Liver (tissue), 8 donors: ENCODE measurements at regions not wholly inside any gene's neighbourhood (a gene's known extent, or its start where the extent isn't known, plus 50 kb on each side); places are given as distances from the start of the nearest gene placed in this dataset.

ENCODE experiments used
- DNase-seq: peaks from one replicate; pipeline ENCODE4 v3.0.0-alpha.2; 2017; ENCODE audit warnings: low spot score
- H3K27ac ChIP-seq, 2 donors: one replicate each; pipeline ENCODE4 v1.7.0; 2013; ENCODE audit warnings: inconsistent platforms in 2 of 2, low read length in 2 of 2, control low read depth in 1 of 2, low read depth in 1 of 2, mild to moderate bottlenecking in 1 of 2
- H3K27me3 ChIP-seq, 4 donors: one replicate each; pipeline versions ENCODE4 v1.6.1 to v1.7.0; 2013; ENCODE audit warnings: low read length in 3 of 4, inconsistent platforms in 1 of 4, mild to moderate bottlenecking in 1 of 4, moderate library complexity in 1 of 4; ENCODE audit not compliant: control insufficient read depth in 4 of 4, insufficient read depth in 4 of 4
- H3K36me3 ChIP-seq, 4 donors: one replicate each; pipeline versions ENCODE4 v1.6.1 to v1.7.0; 2013; ENCODE audit warnings: low read length in 3 of 4, mild to moderate bottlenecking in 3 of 4, low read depth in 1 of 4, moderate library complexity in 1 of 4; ENCODE audit not compliant: control insufficient read depth in 4 of 4, insufficient read depth in 3 of 4
- H3K4me1 ChIP-seq, 4 donors: one replicate each; pipeline versions ENCODE4 v1.6.1 to v1.7.0; 2013; ENCODE audit warnings: low read length in 3 of 4, mild to moderate bottlenecking in 3 of 4, moderate library complexity in 1 of 4; ENCODE audit not compliant: control insufficient read depth in 4 of 4, insufficient read depth in 4 of 4
- H3K4me3 ChIP-seq, 3 donors: one replicate each; pipeline versions ENCODE4 v1.6.1 to v1.7.0; 2013; ENCODE audit warnings: low read length in 3 of 3, control low read depth in 1 of 3, low read depth in 1 of 3, mild to moderate bottlenecking in 1 of 3
- H3K9ac ChIP-seq, 2 donors: one replicate each; pipeline ENCODE4 v1.7.0; 2013; ENCODE audit warnings: low read length in 2 of 2, mild to moderate bottlenecking in 2 of 2, moderate library complexity in 2 of 2, control low read depth in 1 of 2, low read depth in 1 of 2
- H3K9me3 ChIP-seq, 4 donors: one replicate each; pipeline versions ENCODE4 v1.6.1 to v1.7.0; 2013; ENCODE audit warnings: low read length in 3 of 4; ENCODE audit not compliant: control insufficient read depth in 4 of 4
- ATF3 ChIP-seq: IDR thresholded peaks from 2 replicates; pipeline ENCODE4 v1.6.1; 2016; ENCODE audit warnings: antibody characterized with exemption
- CTCF ChIP-seq: fragments of 150-350 bp; IDR thresholded peaks from 2 replicates; pipeline ENCODE4 v1.5.1; 2017; ENCODE audit warnings: improper control_type of control experiment, low read depth, low read length; ENCODE audit not compliant: missing input control
- FOXA2 ChIP-seq: IDR thresholded peaks from 2 replicates; pipeline ENCODE4 v1.6.1; 2016; ENCODE audit warnings: antibody characterized with exemption
- GABPA ChIP-seq, 2 donors: IDR thresholded peaks in 1 of 2; conservative IDR thresholded peaks in 1 of 2; 2 replicates each; pipeline ENCODE4 v1.6.1; 2016; ENCODE audit warnings: antibody characterized with exemption in 2 of 2, mild to moderate bottlenecking in 1 of 2, moderate library complexity in 1 of 2
- HNF4A ChIP-seq, 2 donors: conservative IDR thresholded peaks; 2 replicates each; pipeline ENCODE4 v1.6.1; 2016; ENCODE audit warnings: antibody characterized with exemption in 2 of 2, mild to moderate bottlenecking in 2 of 2
- HNF4G ChIP-seq: IDR thresholded peaks from 2 replicates; pipeline ENCODE4 v1.6.1; 2016; ENCODE audit warnings: antibody characterized with exemption
- JUND ChIP-seq, 2 donors: IDR thresholded peaks; 2 replicates each; pipeline ENCODE4 v1.6.1; 2016; ENCODE audit warnings: antibody characterized with exemption in 2 of 2
- MAX ChIP-seq: IDR thresholded peaks from 2 replicates; pipeline ENCODE4 v1.6.1; 2016; ENCODE audit warnings: antibody characterized with exemption
- NR2F2 ChIP-seq: IDR thresholded peaks from 2 replicates; pipeline ENCODE4 v1.6.1; 2016; ENCODE audit warnings: antibody characterized with exemption
- RAD21 ChIP-seq, 2 donors: IDR thresholded peaks; 2 replicates each; pipeline ENCODE4 v1.6.1; 2016; ENCODE audit warnings: antibody characterized with exemption in 2 of 2, mild to moderate bottlenecking in 2 of 2
- REST ChIP-seq: IDR thresholded peaks from 2 replicates; pipeline ENCODE4 v1.6.1; 2016; ENCODE audit warnings: antibody characterized with exemption, mild to moderate bottlenecking
- RXRA ChIP-seq, 2 donors: IDR thresholded peaks; 2 replicates each; pipeline ENCODE4 v1.6.1; 2017 to 2018; ENCODE audit warnings: antibody characterized with exemption in 2 of 2, mild to moderate bottlenecking in 1 of 2
- SP1 ChIP-seq: IDR thresholded peaks from 2 replicates; pipeline ENCODE4 v1.6.1; 2018; ENCODE audit warnings: antibody characterized with exemption, mild to moderate bottlenecking
- YY1 ChIP-seq: IDR thresholded peaks from 2 replicates; pipeline ENCODE4 v1.6.1; 2016; ENCODE audit warnings: antibody characterized with exemption, mild to moderate bottlenecking
- WGBS: extraction: QIAGEN DNeasy Blood & Tissue Kit; methylation state at CpG from one replicate; pipeline ENCODE4 v1.1.7; 2013; 5-methylcytosine and 5-hydroxymethylcytosine counted together
- donor health status: healthy.
- donor health status: healthy.
- donor health status: healthy.
- donor health status: healthy.
- donor health status: healthy.

- Histone ChIP-seq H3K27me3 (no peaks in the 10 kb centered on the region), H3K27ac (no peak overlapping the region), H3K4me1 (no peaks in the 10 kb centered on the region), H3K4me3 (no peak overlapping the region), H3K9me3 (no peaks in the 10 kb centered on the region), H3K9ac (no peak overlapping the region), H3K36me3 (no peaks in the 10 kb centered on the region)
- DNase-seq, result no peak
- TF ChIP-seq CTCF, result no peak
- TF ChIP-seq MAX, result no peak
- no peak for TF ChIP-seq JUND (IDR thresholded peaks at IDR 0.05)
- TF ChIP-seq FOXA2, result no peak
- no peak for TF ChIP-seq GABPA (IDR thresholded peaks at IDR 0.05 in 1 of 2, conservative IDR thresholded peaks at IDR 0.05 in 1 of 2)
- TF ChIP-seq RXRA (IDR thresholded peaks at IDR 0.05), result no peak
- TF ChIP-seq RAD21 (IDR thresholded peaks at IDR 0.05), result no peak
- TF ChIP-seq REST, result no peak
- no peak for TF ChIP-seq YY1
- TF ChIP-seq HNF4A (conservative IDR thresholded peaks at IDR 0.05), result no peak
- whole genome bisulfite sequencing, result 83% methylated on average over 4 of the region's 4 CpGs
Measured at GRCh38 chr3:88574146-88574545, 424.4 kb downstream of the C3orf38 start.

- WGBS, result 64% methylated on average over 3 of the region's 3 CpGs
- H3K9ac ChIP-seq, result no peak overlapping the region
Measured at GRCh38 chr3:88584451-88584850, 434.7 kb downstream of the C3orf38 start.

GRCh38 chr3:88586121-88586640 is 436.4 kb downstream of the C3orf38 start:
- no peaks in the 10 kb centered on the region for H3K4me1 ChIP-seq
- no peak for DNase-seq
- H3K9ac ChIP-seq, result no peak overlapping the region
- no peak overlapping the region for H3K27ac ChIP-seq
- 76% methylated on average over 2 of the region's 2 CpGs for WGBS
- TF ChIP-seq SP1, result no peak
- TF ChIP-seq CTCF, result no peak
- TF ChIP-seq HNF4G, result no peak
- TF ChIP-seq JUND (IDR thresholded peaks at IDR 0.05), result no peak
- no peak for TF ChIP-seq HNF4A (conservative IDR thresholded peaks at IDR 0.05)
- no peak for TF ChIP-seq ATF3
- TF ChIP-seq NR2F2, result no peak
- no peak for TF ChIP-seq RAD21 (IDR thresholded peaks at IDR 0.05)
- no peak for TF ChIP-seq YY1
- no peak for TF ChIP-seq RXRA (IDR thresholded peaks at IDR 0.05)
- TF ChIP-seq REST, result no peak
- H3K9me3 ChIP-seq, result no peaks in the 10 kb centered on the region
- H3K4me3 ChIP-seq, result no peak overlapping the region
- H3K27me3 ChIP-seq, result no peaks in the 10 kb centered on the region
- no peaks in the 10 kb centered on the region for H3K36me3 ChIP-seq

More at GRCh38 chr3:88584451-88584850, 434.7 kb downstream of the C3orf38 start:
- H3K27me3 ChIP-seq, result no peaks in the 10 kb centered on the region
- H3K27ac ChIP-seq, result no peak overlapping the region
- H3K36me3 ChIP-seq, result no peaks in the 10 kb centered on the region
- no peak for TF ChIP-seq NR2F2
- H3K4me3 ChIP-seq, result no peak overlapping the region
- no peaks in the 10 kb centered on the region for H3K4me1 ChIP-seq
- no peaks in the 10 kb centered on the region for H3K9me3 ChIP-seq
- DNase-seq, result no peak
